Suprapubic skin (tissue), 4 donors: ENCODE measurements at regions not wholly inside any gene's neighbourhood (a gene's known extent, or its start where the extent isn't known, plus 50 kb on each side); places are given as distances from the start of the nearest gene placed in this dataset.

Source experiments
- DNase-seq, 2 donors: peaks; one replicate each; pipeline ENCODE4 v3.0.0-alpha.2; 2019; ENCODE audit warnings: low spot score in 2 of 2
- H3K27ac ChIP-seq: fragments of 200-600 bp; sonication (generic); one replicate; pipeline ENCODE4 v1.5.1; 2019
- H3K27me3 ChIP-seq: fragments of 200-600 bp; sonication (generic); one replicate; pipeline ENCODE4 v1.5.1; 2019
- H3K36me3 ChIP-seq: fragments of 200-600 bp; sonication (generic); one replicate; pipeline ENCODE4 v1.5.1; 2019
- H3K4me1 ChIP-seq: fragments of 200-600 bp; sonication (generic); one replicate; pipeline ENCODE4 v1.5.1; 2019
- H3K4me3 ChIP-seq: fragments of 200-600 bp; sonication (generic); one replicate; pipeline ENCODE4 v1.5.1; 2019; ENCODE audit warnings: mild to moderate bottlenecking
- H3K9me3 ChIP-seq: fragments of 200-600 bp; sonication (generic); one replicate; pipeline ENCODE4 v1.5.1; 2019
- EP300 ChIP-seq: sonication (generic); formaldehyde crosslinking; IDR thresholded peaks from one replicate; pipeline ENCODE4 v1.6.1; 2017; ENCODE audit warnings: antibody characterized with exemption
- POLR2A ChIP-seq, 2 donors: fragments of 450-650 bp; IDR thresholded peaks; one replicate each; pipeline ENCODE4 v1.6.1; 2017; ENCODE audit warnings: antibody characterized with exemption in 2 of 2, mild to moderate bottlenecking in 2 of 2, moderate library complexity in 2 of 2
- POLR2AphosphoS5 ChIP-seq, 3 donors: sonication (generic); formaldehyde crosslinking; IDR thresholded peaks; one replicate each; pipeline ENCODE4 v1.6.1; 2017; ENCODE audit warnings: antibody characterized with exemption in 3 of 3
- WGBS: methylation state at CpG from one replicate; pipeline ENCODE4 v1.1.5; 2018; 5-methylcytosine and 5-hydroxymethylcytosine counted together
- TF ChIP-seq, protein P1 (sequence below), 2 donors: fragments of 200-600 bp in 1 of 2; fragments of 450-650 bp in 1 of 2; sonication (generic) in 1 of 2; IDR thresholded peaks; one replicate each; pipeline ENCODE4 v1.5.1; 2016 to 2019; ENCODE audit warnings: antibody characterized with exemption in 2 of 2, mild to moderate bottlenecking in 1 of 2, moderate library complexity in 1 of 2

DNA sequence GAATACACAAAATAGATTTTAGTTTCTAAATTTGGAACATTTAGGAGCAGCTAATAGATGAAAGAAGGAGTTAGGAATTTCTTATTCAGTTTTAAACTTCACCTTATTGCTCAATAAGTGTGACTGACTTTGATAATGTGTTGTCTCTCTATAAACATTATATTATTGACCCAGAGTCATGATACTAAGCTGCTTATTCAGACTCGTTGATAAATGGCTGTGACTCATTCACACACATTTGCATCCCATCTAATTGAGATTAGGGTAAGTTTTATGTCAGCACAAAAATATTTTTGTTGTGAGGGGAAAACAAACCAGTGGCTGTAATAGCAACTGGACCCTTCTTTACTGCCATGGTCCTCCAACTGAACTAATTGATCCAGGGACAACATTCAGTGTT is 137.6 kb downstream of the GOLIM4 start:
- Histone ChIP-seq H3K36me3 (no peaks in the 10 kb centered on the region), H3K27me3 (no peaks in the 10 kb centered on the region), H3K9me3 (no peaks in the 10 kb centered on the region), H3K4me3 (no peak overlapping the region), H3K4me1 (no peaks in the 10 kb centered on the region), H3K27ac (no peak overlapping the region)
- no peak for DNase-seq
- 38% methylated on average over 1 of the region's 1 CpG for WGBS
- no peak for TF ChIP-seq POLR2AphosphoS5 (IDR thresholded peaks at IDR 0.05)
- no peak for TF ChIP-seq EP300
- TF ChIP-seq POLR2A (IDR thresholded peaks at IDR 0.05), result no peak

GRCh38 chr3:167952969-167953368 is 142.8 kb downstream of the GOLIM4 start:
- WGBS, result 58% methylated on average over 4 of the region's 4 CpGs
- Histone ChIP-seq H3K4me3 (no peak overlapping the region), H3K27ac (no peak overlapping the region), H3K4me1 (no peaks in the 10 kb centered on the region), H3K9me3 (no peaks in the 10 kb centered on the region), H3K36me3 (no peaks in the 10 kb centered on the region), H3K27me3 (no peaks in the 10 kb centered on the region)
- DNase-seq, result no peak
- TF ChIP-seq, protein P1, sequence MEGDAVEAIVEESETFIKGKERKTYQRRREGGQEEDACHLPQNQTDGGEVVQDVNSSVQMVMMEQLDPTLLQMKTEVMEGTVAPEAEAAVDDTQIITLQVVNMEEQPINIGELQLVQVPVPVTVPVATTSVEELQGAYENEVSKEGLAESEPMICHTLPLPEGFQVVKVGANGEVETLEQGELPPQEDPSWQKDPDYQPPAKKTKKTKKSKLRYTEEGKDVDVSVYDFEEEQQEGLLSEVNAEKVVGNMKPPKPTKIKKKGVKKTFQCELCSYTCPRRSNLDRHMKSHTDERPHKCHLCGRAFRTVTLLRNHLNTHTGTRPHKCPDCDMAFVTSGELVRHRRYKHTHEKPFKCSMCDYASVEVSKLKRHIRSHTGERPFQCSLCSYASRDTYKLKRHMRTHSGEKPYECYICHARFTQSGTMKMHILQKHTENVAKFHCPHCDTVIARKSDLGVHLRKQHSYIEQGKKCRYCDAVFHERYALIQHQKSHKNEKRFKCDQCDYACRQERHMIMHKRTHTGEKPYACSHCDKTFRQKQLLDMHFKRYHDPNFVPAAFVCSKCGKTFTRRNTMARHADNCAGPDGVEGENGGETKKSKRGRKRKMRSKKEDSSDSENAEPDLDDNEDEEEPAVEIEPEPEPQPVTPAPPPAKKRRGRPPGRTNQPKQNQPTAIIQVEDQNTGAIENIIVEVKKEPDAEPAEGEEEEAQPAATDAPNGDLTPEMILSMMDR (IDR thresholded peaks at IDR 0.05), result no peak
- no peak for TF ChIP-seq POLR2A (IDR thresholded peaks at IDR 0.05)
- no peak for TF ChIP-seq POLR2AphosphoS5 (IDR thresholded peaks at IDR 0.05)
- TF ChIP-seq EP300, result no peak

DNA sequence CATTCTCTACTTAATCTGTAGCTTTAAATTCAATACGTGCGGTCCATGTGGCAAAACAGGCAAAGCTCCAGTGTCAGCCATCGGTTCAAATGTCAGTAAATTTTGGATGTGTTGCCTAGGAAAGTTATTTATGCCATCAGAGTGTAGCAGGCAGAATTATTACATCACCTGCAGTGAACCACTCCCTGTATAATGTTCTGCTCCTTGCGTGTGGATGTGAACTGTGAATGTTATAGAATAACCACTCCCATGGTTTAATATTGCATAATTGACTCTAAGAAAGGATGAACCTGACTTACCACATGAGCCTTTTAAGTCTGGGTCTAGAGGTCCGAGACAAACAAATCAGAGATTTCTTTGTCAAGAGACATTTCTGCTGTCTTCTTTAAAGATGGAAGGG is 145.5 kb downstream of the GOLIM4 start:
- DNase-seq, result no peak
- 80% methylated on average over 5 of the region's 5 CpGs for WGBS
- TF ChIP-seq POLR2AphosphoS5 (IDR thresholded peaks at IDR 0.05), result no peak
- TF ChIP-seq POLR2A (IDR thresholded peaks at IDR 0.05), result no peak
- TF ChIP-seq, protein P1 (IDR thresholded peaks at IDR 0.05), result no peak
- no peak for TF ChIP-seq EP300

DNA sequence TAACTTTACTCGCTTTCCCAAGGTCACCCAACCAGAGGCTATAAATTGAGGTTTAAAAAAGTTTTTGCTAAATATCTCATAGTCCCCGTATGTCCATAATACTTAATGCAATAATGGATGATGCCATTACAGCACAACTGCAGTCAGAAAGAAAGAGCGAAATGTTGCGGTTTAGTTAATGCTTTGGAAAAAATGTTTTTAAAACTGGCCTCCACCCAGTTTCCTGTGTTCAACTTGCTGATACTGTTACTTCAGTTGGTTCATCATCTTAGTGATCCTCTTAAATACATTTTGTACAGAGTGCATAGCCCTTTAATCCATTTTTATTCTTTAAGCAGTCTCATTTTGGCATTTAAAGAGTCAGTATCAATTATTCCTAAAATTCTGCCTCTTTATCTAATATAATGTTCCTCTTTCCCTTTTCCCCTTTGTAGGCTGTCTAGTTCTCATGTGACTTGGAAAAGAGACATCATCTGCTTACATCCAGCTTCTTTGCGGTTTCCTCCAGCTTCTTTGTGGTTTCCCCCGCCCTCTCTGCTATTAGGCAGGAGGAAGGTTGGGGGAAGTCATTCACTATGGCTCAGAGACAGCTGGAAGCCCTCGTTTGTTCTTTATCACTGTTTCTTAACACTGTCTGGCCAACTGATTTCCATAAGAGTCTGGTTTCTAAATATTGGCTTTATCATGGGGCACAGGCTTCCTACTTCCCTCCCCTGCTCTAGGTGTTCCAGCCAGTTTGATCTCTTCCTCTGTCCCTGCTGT is 154.3 kb downstream of the GOLIM4 start:
- no peaks in the 10 kb centered on the region for H3K27me3 ChIP-seq
- H3K36me3 ChIP-seq, result no peaks in the 10 kb centered on the region
- no peak for DNase-seq
- no peaks in the 10 kb centered on the region for H3K9me3 ChIP-seq
- H3K4me1 ChIP-seq, result peaks cover 21% of the 10 kb centered on the region
- 45% methylated on average over 7 of the region's 7 CpGs for WGBS
- H3K27ac ChIP-seq, result no peak overlapping the region
- H3K4me3 ChIP-seq, result no peak overlapping the region
- TF ChIP-seq POLR2AphosphoS5 (IDR thresholded peaks at IDR 0.05) (no peak), POLR2A (IDR thresholded peaks at IDR 0.05) (no peak), EP300 (no peak)
- TF ChIP-seq, protein P1 (IDR thresholded peaks at IDR 0.05), result no peak

More for the DNA sequence above, 145.5 kb downstream of the GOLIM4 start:
- H3K4me1 ChIP-seq, result no peaks in the 10 kb centered on the region
- H3K27ac ChIP-seq, result no peak overlapping the region
- no peak overlapping the region for H3K4me3 ChIP-seq
- no peaks in the 10 kb centered on the region for H3K9me3 ChIP-seq
- no peaks in the 10 kb centered on the region for H3K27me3 ChIP-seq
- no peaks in the 10 kb centered on the region for H3K36me3 ChIP-seq

DNA sequence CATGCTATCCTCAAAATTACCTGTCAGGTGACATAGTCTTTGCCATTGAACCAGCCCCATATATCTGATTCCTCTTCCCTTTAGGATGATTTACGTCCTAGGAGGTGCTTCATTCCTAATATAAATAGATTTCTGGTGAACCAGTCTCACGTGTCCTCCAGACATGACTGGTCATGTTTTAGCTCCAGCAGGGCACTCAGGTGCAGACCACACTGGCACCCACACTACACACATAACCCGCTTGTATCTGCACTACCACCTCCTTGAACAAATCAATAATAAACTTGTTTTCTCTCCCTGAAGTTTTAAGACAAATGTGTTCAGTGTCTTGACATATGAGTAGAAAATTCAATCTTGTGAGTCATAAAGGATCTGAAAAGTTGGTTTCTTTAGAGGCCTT is 155.5 kb downstream of the GOLIM4 start:
- 74% methylated on average over 3 of the region's 3 CpGs for WGBS

More for the DNA sequence above, 155.5 kb downstream of the GOLIM4 start:
- Histone ChIP-seq H3K27me3 (no peaks in the 10 kb centered on the region), H3K4me3 (no peak overlapping the region), H3K36me3 (no peaks in the 10 kb centered on the region), H3K9me3 (no peaks in the 10 kb centered on the region), H3K27ac (no peak overlapping the region), H3K4me1 (peaks cover 25% of the 10 kb centered on the region)
- no peak for DNase-seq
- TF ChIP-seq POLR2AphosphoS5 (IDR thresholded peaks at IDR 0.05) (no peak), POLR2A (IDR thresholded peaks at IDR 0.05) (no peak), EP300 (no peak)
- TF ChIP-seq, protein P1 (IDR thresholded peaks at IDR 0.05), result no peak
